ENCODE measurements at regions not wholly inside any gene's neighbourhood (a gene's known extent, or its start where the extent isn't known, plus 50 kb on each side); places are given as distances from the start of the nearest gene placed in this dataset.

GRCh38 chr16:13550254-13550653, 369.7 kb upstream of the ERCC4 start:
- TF ChIP-seq CTCF (IDR thresholded peaks at IDR 0.05) (no peak), POLR2A (IDR thresholded peaks at IDR 0.05) (no peak)
